HEK293T (cell line): ENCODE measurements at regions not wholly inside any gene's neighbourhood (a gene's known extent, or its start where the extent isn't known, plus 50 kb on each side); places are given as distances from the start of the nearest gene placed in this dataset.

ENCODE experiments used
- ARNT ChIP-seq: fragments of 450-650 bp; IDR thresholded peaks from 2 replicates; pipeline ENCODE4 v1.6.1; 2017; ENCODE audit warnings: mild to moderate bottlenecking
- CTBP1 ChIP-seq: fragments of 450-650 bp; IDR thresholded peaks from 2 replicates; pipeline ENCODE4 v1.6.1; 2016; ENCODE audit warnings: borderline replicate concordance
- ELF4 ChIP-seq: fragments of 450-650 bp; IDR thresholded peaks from 2 replicates; pipeline ENCODE4 v1.6.1; 2017; ENCODE audit warnings: antibody characterized with exemption
- FOXA1 ChIP-seq: fragments of 450-650 bp; IDR thresholded peaks from 2 replicates; pipeline ENCODE4 v1.6.1; 2016; ENCODE audit warnings: mild to moderate bottlenecking
- FOXK2 ChIP-seq: fragments of 450-650 bp; IDR thresholded peaks from 2 replicates; pipeline ENCODE4 v1.6.1; 2016; ENCODE audit warnings: mild to moderate bottlenecking
- HDGF ChIP-seq: fragments of 450-650 bp; IDR thresholded peaks from 2 replicates; pipeline ENCODE4 v1.6.1; 2017; ENCODE audit warnings: antibody characterized with exemption, borderline replicate concordance
- SP1 ChIP-seq: fragments of 450-650 bp; IDR thresholded peaks from 2 replicates; pipeline ENCODE4 v1.6.1; 2017
- TARDBP ChIP-seq: fragments of 450-650 bp; IDR thresholded peaks from 2 replicates; pipeline ENCODE4 v1.6.1; 2016

GRCh38 chr10:45071043-45071813 is 70.5 kb downstream of the ZNF22 start:
- TF ChIP-seq ELF4 (no peak), FOXK2 (no peak), SP1 (no peak), CTBP1 (no peak), FOXA1 (no peak), TARDBP (no peak), ARNT (no peak), HDGF (no peak)
